ENCODE measurements at regions not wholly inside any gene's neighbourhood (a gene's known extent, or its start where the extent isn't known, plus 50 kb on each side); places are given as distances from the start of the nearest gene placed in this dataset.
A peak's percentile ranks its signal among the peaks of the same experiment; 100 is the strongest.
"Not testable (repeated sequence)": the region's sequence is repeated elsewhere in the genome, so short reads cannot be mapped to it uniquely, and the experiment has no call there.

GRCh38 chr22:27252282-27253049 lies 549.1 kb downstream of the MN1 start:
- Histone ChIP-seq H3K18ac (ENCODE audit: low read length) (no peak overlapping the region), H2BK15ac (ENCODE audit: low read length) (no peak overlapping the region), H3K4me3 (ENCODE audit: low read length in 2 of 2) (no peak overlapping the region), H3K36me3 (replicated peaks in 1 of 2; ENCODE audit: control insufficient read depth in 2 of 2, insufficient read depth in 2 of 2, low read length in 2 of 2) (no peaks in the 10 kb centered on the region), H2AK5ac (ENCODE audit: low read depth, low read length) (no peak overlapping the region), H3K27me3 (ENCODE audit: control insufficient read depth in 3 of 3, insufficient read depth in 3 of 3, low read depth in 1 of 3, low read length in 3 of 3) (no peaks in the 10 kb centered on the region), H2AFZ (ENCODE audit: low read length) (no peak overlapping the region), H3K4me2 (ENCODE audit: insufficient read depth, low read length, poor library complexity, severe bottlenecking) (no peak overlapping the region), H2BK5ac (ENCODE audit: low read length) (no peak overlapping the region), H3K4ac (ENCODE audit: low read length) (no peak overlapping the region), H2BK12ac (ENCODE audit: low read length) (no peak overlapping the region), H2BK120ac (ENCODE audit: low read depth, low read length) (no peak overlapping the region), H3K23ac (ENCODE audit: low read depth, low read length, poor library complexity) (no peak overlapping the region), H3K14ac (ENCODE audit: low read length) (no peak overlapping the region), H3K9ac (ENCODE audit: low read depth, low read length, poor library complexity) (no peak overlapping the region), H4K91ac (ENCODE audit: low read depth, low read length, poor library complexity) (peak overlapping the region; percentile 60), H3K4me1 (ENCODE audit: control insufficient read depth in 2 of 2, insufficient read depth in 1 of 2, low read depth in 1 of 2, low read length in 2 of 2) (peaks cover 1 to 4% of the 10 kb centered on the region in 2 donors), H3K9me3 (replicated peaks in 1 of 2; ENCODE audit: control insufficient read depth in 2 of 2, insufficient read depth in 1 of 2, low read depth in 1 of 2, low read length in 2 of 2) (peaks cover 5 to 20% of the 10 kb centered on the region in 2 donors), H3K27ac (replicated peaks; ENCODE audit: low read length) (no peak overlapping the region), H3K79me1 (ENCODE audit: low read depth, low read length) (no peaks in the 10 kb centered on the region), H4K8ac (ENCODE audit: low read depth, low read length) (no peak overlapping the region)
- WGBS, 2 donors (ENCODE audit: extremely low coverage in 2 of 2, insufficient read length in 2 of 2, insufficient replicate concordance in 1 of 2) = no CpG with 5 or more reads among the region's 9 CpGs
- DNase-seq (ENCODE audit: low spot score) = no peak

GRCh38 chr22:27253108-27253902 lies 548.3 kb downstream of the MN1 start:
- no peak overlapping the region for H3K27ac ChIP-seq (replicated peaks; ENCODE audit: low read length)
- H2BK120ac ChIP-seq (ENCODE audit: low read depth, low read length) = no peak overlapping the region
- peaks cover 5 to 20% of the 10 kb centered on the region in 2 donors for H3K9me3 ChIP-seq (replicated peaks in 1 of 2; ENCODE audit: control insufficient read depth in 2 of 2, insufficient read depth in 1 of 2, low read depth in 1 of 2, low read length in 2 of 2)
- H2BK15ac ChIP-seq (ENCODE audit: low read length) = no peak overlapping the region
- H3K23ac ChIP-seq (ENCODE audit: low read depth, low read length, poor library complexity) = no peak overlapping the region
- no peaks in the 10 kb centered on the region for H3K27me3 ChIP-seq (ENCODE audit: control insufficient read depth in 3 of 3, insufficient read depth in 3 of 3, low read depth in 1 of 3, low read length in 3 of 3)
- H2AK5ac ChIP-seq (ENCODE audit: low read depth, low read length) = no peak overlapping the region
- no peak overlapping the region for H3K14ac ChIP-seq (ENCODE audit: low read length)
- H2BK12ac ChIP-seq (ENCODE audit: low read length) = no peak overlapping the region
- no peak overlapping the region for H3K9ac ChIP-seq (ENCODE audit: low read depth, low read length, poor library complexity)
- H2BK5ac ChIP-seq (ENCODE audit: low read length) = no peak overlapping the region
- no peak overlapping the region for H2AFZ ChIP-seq (ENCODE audit: low read length)
- no peak overlapping the region for H3K4me2 ChIP-seq (ENCODE audit: insufficient read depth, low read length, poor library complexity, severe bottlenecking)
- no peaks in the 10 kb centered on the region for H3K36me3 ChIP-seq (replicated peaks in 1 of 2; ENCODE audit: control insufficient read depth in 2 of 2, insufficient read depth in 2 of 2, low read length in 2 of 2)
- H3K18ac ChIP-seq (ENCODE audit: low read length) = no peak overlapping the region
- H3K79me1 ChIP-seq (ENCODE audit: low read depth, low read length) = no peaks in the 10 kb centered on the region
- no peak overlapping the region for H4K8ac ChIP-seq (ENCODE audit: low read depth, low read length)
- no peak overlapping the region for H3K4me3 ChIP-seq (ENCODE audit: low read length in 2 of 2)
- no CpG with 5 or more reads among the region's 9 CpGs for WGBS, 2 donors (ENCODE audit: extremely low coverage in 2 of 2, insufficient read length in 2 of 2, insufficient replicate concordance in 1 of 2)
- no peak overlapping the region for H4K91ac ChIP-seq (ENCODE audit: low read depth, low read length, poor library complexity)
- H3K4ac ChIP-seq (ENCODE audit: low read length) = no peak overlapping the region
- peaks cover 1 to 2% of the 10 kb centered on the region in 2 donors for H3K4me1 ChIP-seq (ENCODE audit: control insufficient read depth in 2 of 2, insufficient read depth in 1 of 2, low read depth in 1 of 2, low read length in 2 of 2)
- no peak for DNase-seq (ENCODE audit: low spot score)

GRCh38 chr22:27254063-27254462 lies 547.5 kb downstream of the MN1 start:
- not testable (repeated sequence) for H3K23ac ChIP-seq (ENCODE audit: low read depth, low read length, poor library complexity); H3K4me2 ChIP-seq (ENCODE audit: insufficient read depth, low read length, poor library complexity, severe bottlenecking); H2AK5ac ChIP-seq (ENCODE audit: low read depth, low read length); H3K4ac ChIP-seq (ENCODE audit: low read length); H3K36me3 ChIP-seq (replicated peaks in 1 of 2; ENCODE audit: control insufficient read depth in 2 of 2, insufficient read depth in 2 of 2, low read length in 2 of 2); H3K4me1 ChIP-seq (ENCODE audit: control insufficient read depth in 2 of 2, insufficient read depth in 1 of 2, low read depth in 1 of 2, low read length in 2 of 2); H3K27me3 ChIP-seq (ENCODE audit: control insufficient read depth in 3 of 3, insufficient read depth in 3 of 3, low read depth in 1 of 3, low read length in 3 of 3); H4K91ac ChIP-seq (ENCODE audit: low read depth, low read length, poor library complexity); DNase-seq (ENCODE audit: low spot score); H3K18ac ChIP-seq (ENCODE audit: low read length); H3K79me1 ChIP-seq (ENCODE audit: low read depth, low read length); H3K27ac ChIP-seq (replicated peaks; ENCODE audit: low read length); H2BK120ac ChIP-seq (ENCODE audit: low read depth, low read length); H3K9ac ChIP-seq (ENCODE audit: low read depth, low read length, poor library complexity); H2BK5ac ChIP-seq (ENCODE audit: low read length); H3K14ac ChIP-seq (ENCODE audit: low read length); H2AFZ ChIP-seq (ENCODE audit: low read length); H2BK12ac ChIP-seq (ENCODE audit: low read length); H2BK15ac ChIP-seq (ENCODE audit: low read length); H3K4me3 ChIP-seq (ENCODE audit: low read length in 2 of 2); H4K8ac ChIP-seq (ENCODE audit: low read depth, low read length)
- peaks cover 5 to 20% of the 10 kb centered on the region in 2 donors for H3K9me3 ChIP-seq (replicated peaks in 1 of 2; ENCODE audit: control insufficient read depth in 2 of 2, insufficient read depth in 1 of 2, low read depth in 1 of 2, low read length in 2 of 2)
- no CpG with 5 or more reads among the region's 5 CpGs for WGBS, 2 donors (ENCODE audit: extremely low coverage in 2 of 2, insufficient read length in 2 of 2, insufficient replicate concordance in 1 of 2)

GRCh38 chr22:27255580-27255979 lies 546.0 kb downstream of the MN1 start:
- no peak overlapping the region for H2BK5ac ChIP-seq (ENCODE audit: low read length)
- H3K4me3 ChIP-seq (ENCODE audit: low read length in 2 of 2) = no peak overlapping the region
- no peak overlapping the region for H2BK12ac ChIP-seq (ENCODE audit: low read length)
- H4K91ac ChIP-seq (ENCODE audit: low read depth, low read length, poor library complexity) = no peak overlapping the region
- no peak for DNase-seq (ENCODE audit: low spot score)
- H2AFZ ChIP-seq (ENCODE audit: low read length) = no peak overlapping the region
- no peak overlapping the region for H3K9ac ChIP-seq (ENCODE audit: low read depth, low read length, poor library complexity)
- no peak overlapping the region for H3K18ac ChIP-seq (ENCODE audit: low read length)
- H3K36me3 ChIP-seq (replicated peaks in 1 of 2; ENCODE audit: control insufficient read depth in 2 of 2, insufficient read depth in 2 of 2, low read length in 2 of 2) = no peaks in the 10 kb centered on the region
- H3K9me3 ChIP-seq (replicated peaks in 1 of 2; ENCODE audit: control insufficient read depth in 2 of 2, insufficient read depth in 1 of 2, low read depth in 1 of 2, low read length in 2 of 2) = peaks cover 5 to 20% of the 10 kb centered on the region in 2 donors
- no CpG with 5 or more reads among the region's 3 CpGs for WGBS, 2 donors (ENCODE audit: extremely low coverage in 2 of 2, insufficient read length in 2 of 2, insufficient replicate concordance in 1 of 2)
- H2AK5ac ChIP-seq (ENCODE audit: low read depth, low read length) = no peak overlapping the region
- no peak overlapping the region for H2BK120ac ChIP-seq (ENCODE audit: low read depth, low read length)
- H3K23ac ChIP-seq (ENCODE audit: low read depth, low read length, poor library complexity) = no peak overlapping the region
- H2BK15ac ChIP-seq (ENCODE audit: low read length) = no peak overlapping the region
- H3K4me1 ChIP-seq (ENCODE audit: control insufficient read depth in 2 of 2, insufficient read depth in 1 of 2, low read depth in 1 of 2, low read length in 2 of 2) = peaks cover 16 to 17% of the 10 kb centered on the region in 2 donors
- no peak overlapping the region for H3K4ac ChIP-seq (ENCODE audit: low read length)
- H3K27ac ChIP-seq (replicated peaks; ENCODE audit: low read length) = no peak overlapping the region
- no peaks in the 10 kb centered on the region for H3K27me3 ChIP-seq (ENCODE audit: control insufficient read depth in 3 of 3, insufficient read depth in 3 of 3, low read depth in 1 of 3, low read length in 3 of 3)
- H3K14ac ChIP-seq (ENCODE audit: low read length) = no peak overlapping the region
- no peaks in the 10 kb centered on the region for H3K79me1 ChIP-seq (ENCODE audit: low read depth, low read length)
- H3K4me2 ChIP-seq (ENCODE audit: insufficient read depth, low read length, poor library complexity, severe bottlenecking) = no peak overlapping the region
- no peak overlapping the region for H4K8ac ChIP-seq (ENCODE audit: low read depth, low read length)

All from neuronal stem cell (in vitro differentiated cells).